ENCODE measurements at regions not wholly inside any gene's neighbourhood (a gene's known extent, or its start where the extent isn't known, plus 50 kb on each side); places are given as distances from the start of the nearest gene placed in this dataset.

GRCh38 chr7:157086508-157087187 is 52.1 kb upstream of the UBE3C start (continued):
- TF ChIP-seq YY1 (IDR thresholded peaks at IDR 0.05; ENCODE audit: extremely low read depth, insufficient replicate concordance, low read depth, low read length) = no peak
- no peak for TF ChIP-seq ZNF274 (IDR thresholded peaks at IDR 0.05; ENCODE audit: low read depth, low read length)
- TF ChIP-seq, protein P1, sequence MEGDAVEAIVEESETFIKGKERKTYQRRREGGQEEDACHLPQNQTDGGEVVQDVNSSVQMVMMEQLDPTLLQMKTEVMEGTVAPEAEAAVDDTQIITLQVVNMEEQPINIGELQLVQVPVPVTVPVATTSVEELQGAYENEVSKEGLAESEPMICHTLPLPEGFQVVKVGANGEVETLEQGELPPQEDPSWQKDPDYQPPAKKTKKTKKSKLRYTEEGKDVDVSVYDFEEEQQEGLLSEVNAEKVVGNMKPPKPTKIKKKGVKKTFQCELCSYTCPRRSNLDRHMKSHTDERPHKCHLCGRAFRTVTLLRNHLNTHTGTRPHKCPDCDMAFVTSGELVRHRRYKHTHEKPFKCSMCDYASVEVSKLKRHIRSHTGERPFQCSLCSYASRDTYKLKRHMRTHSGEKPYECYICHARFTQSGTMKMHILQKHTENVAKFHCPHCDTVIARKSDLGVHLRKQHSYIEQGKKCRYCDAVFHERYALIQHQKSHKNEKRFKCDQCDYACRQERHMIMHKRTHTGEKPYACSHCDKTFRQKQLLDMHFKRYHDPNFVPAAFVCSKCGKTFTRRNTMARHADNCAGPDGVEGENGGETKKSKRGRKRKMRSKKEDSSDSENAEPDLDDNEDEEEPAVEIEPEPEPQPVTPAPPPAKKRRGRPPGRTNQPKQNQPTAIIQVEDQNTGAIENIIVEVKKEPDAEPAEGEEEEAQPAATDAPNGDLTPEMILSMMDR (IDR thresholded peaks at IDR 0.05 in 2 of 3, conservative IDR thresholded peaks at IDR 0.05 in 1 of 3; ENCODE audit: borderline replicate concordance in 1 of 3, insufficient read depth in 1 of 3, low read depth in 2 of 3, low read length in 2 of 3) = no peak
- no peak for TF ChIP-seq EGR1 (IDR thresholded peaks at IDR 0.05; ENCODE audit: low read depth)
- TF ChIP-seq, protein P2, sequence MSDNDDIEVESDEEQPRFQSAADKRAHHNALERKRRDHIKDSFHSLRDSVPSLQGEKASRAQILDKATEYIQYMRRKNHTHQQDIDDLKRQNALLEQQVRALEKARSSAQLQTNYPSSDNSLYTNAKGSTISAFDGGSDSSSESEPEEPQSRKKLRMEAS (IDR thresholded peaks at IDR 0.05) = no peak

DNA sequence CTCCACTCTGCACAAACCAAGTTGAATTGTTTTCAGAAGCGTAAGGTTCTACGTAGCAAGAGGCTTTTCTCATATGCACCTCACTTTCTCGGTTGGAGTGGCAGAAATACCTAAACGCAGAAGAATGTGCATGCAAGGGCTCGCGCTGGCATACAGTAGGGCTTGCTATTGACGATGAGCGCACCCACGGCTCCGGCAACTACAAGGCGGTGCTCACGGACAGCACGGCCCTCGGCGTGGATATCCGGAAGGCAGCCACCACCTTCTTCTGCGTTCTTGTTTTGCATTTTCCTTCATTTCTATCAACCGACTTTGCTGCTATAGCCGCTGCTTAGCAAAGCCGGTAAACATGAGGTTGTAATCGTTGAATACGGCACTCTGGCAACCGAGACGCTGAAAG is 51.1 kb upstream of the UBE3C start:
- Histone ChIP-seq H4K20me1 (ENCODE audit: insufficient read depth) (no peaks in the 10 kb centered on the region), H3K9ac (ENCODE audit: low read length) (no peak overlapping the region), H3K4me3 (replicated peaks in 1 of 2; ENCODE audit: low read depth in 1 of 2, low read length in 2 of 2) (no peak overlapping the region), H3K27ac (ENCODE audit: low read depth, low read length) (no peak overlapping the region), H3K4me1 (ENCODE audit: control insufficient read depth in 1 of 2, insufficient read depth in 2 of 2, low read length in 2 of 2) (no peaks in the 10 kb centered on the region), H2AFZ (ENCODE audit: low read depth, low read length, poor library complexity, severe bottlenecking) (no peak overlapping the region), H3K27me3 (ENCODE audit: insufficient read depth, low read length) (0 out of 2 replicates have a peak, but pooled peaks cover 4% of the 10 kb centered on the region), H3K79me2 (ENCODE audit: insufficient read depth, low read length) (no peaks in the 10 kb centered on the region), H3K9me2 (ENCODE audit: insufficient read depth) (no peaks in the 10 kb centered on the region), H3K36me3 (ENCODE audit: control insufficient read depth in 1 of 2, insufficient read depth in 2 of 2, low read length in 2 of 2) (no peaks in the 10 kb centered on the region), H3K9me3 (ENCODE audit: control insufficient read depth in 1 of 2, insufficient read depth in 1 of 2, low read depth in 1 of 2, low read length in 2 of 2) (no peaks in the 10 kb centered on the region), H3K4me2 (ENCODE audit: low read length) (no peak overlapping the region)
- DNase-seq (ENCODE audit: low read depth, low spot score) (no peak), ATAC-seq (no peak)
- ChIA-PET CTCF (no interaction called here), POLR2A (no interaction called here), RAD21 (ENCODE audit: low non-redundant PET in 1 of 2, low total read pairs in 2 of 2, uncharacterized antibody in 2 of 2, unreplicated experiment in 2 of 2) (no interaction called here)
- BruUV-seq (replicated peaks) = no TSS peak
- intact Hi-C loops (cut with micrococcal nuclease) = no loop called here
- TF ChIP-seq ZBTB33 (IDR thresholded peaks at IDR 0.05; ENCODE audit: extremely low read depth, insufficient replicate concordance, low read length) (no peak), POLR2AphosphoS5 (IDR thresholded peaks at IDR 0.05; ENCODE audit: low read depth, low read length) (no peak), EGR1 (IDR thresholded peaks at IDR 0.05; ENCODE audit: low read depth) (no peak), SP1 (IDR thresholded peaks at IDR 0.05; ENCODE audit: low read depth) (no peak), FOSL1 (IDR thresholded peaks at IDR 0.05; ENCODE audit: low read depth) (no peak), EZH2phosphoT487 (IDR thresholded peaks at IDR 0.05; ENCODE audit: borderline replicate concordance) (no peak), ZFX (IDR thresholded peaks at IDR 0.05) (no peak)
- TF ChIP-seq, protein P3, sequence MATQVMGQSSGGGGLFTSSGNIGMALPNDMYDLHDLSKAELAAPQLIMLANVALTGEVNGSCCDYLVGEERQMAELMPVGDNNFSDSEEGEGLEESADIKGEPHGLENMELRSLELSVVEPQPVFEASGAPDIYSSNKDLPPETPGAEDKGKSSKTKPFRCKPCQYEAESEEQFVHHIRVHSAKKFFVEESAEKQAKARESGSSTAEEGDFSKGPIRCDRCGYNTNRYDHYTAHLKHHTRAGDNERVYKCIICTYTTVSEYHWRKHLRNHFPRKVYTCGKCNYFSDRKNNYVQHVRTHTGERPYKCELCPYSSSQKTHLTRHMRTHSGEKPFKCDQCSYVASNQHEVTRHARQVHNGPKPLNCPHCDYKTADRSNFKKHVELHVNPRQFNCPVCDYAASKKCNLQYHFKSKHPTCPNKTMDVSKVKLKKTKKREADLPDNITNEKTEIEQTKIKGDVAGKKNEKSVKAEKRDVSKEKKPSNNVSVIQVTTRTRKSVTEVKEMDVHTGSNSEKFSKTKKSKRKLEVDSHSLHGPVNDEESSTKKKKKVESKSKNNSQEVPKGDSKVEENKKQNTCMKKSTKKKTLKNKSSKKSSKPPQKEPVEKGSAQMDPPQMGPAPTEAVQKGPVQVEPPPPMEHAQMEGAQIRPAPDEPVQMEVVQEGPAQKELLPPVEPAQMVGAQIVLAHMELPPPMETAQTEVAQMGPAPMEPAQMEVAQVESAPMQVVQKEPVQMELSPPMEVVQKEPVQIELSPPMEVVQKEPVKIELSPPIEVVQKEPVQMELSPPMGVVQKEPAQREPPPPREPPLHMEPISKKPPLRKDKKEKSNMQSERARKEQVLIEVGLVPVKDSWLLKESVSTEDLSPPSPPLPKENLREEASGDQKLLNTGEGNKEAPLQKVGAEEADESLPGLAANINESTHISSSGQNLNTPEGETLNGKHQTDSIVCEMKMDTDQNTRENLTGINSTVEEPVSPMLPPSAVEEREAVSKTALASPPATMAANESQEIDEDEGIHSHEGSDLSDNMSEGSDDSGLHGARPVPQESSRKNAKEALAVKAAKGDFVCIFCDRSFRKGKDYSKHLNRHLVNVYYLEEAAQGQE (IDR thresholded peaks at IDR 0.05; ENCODE audit: low read depth) = no peak
- TF ChIP-seq, protein P2 (IDR thresholded peaks at IDR 0.05) = no peak
- TF ChIP-seq, protein P1 (IDR thresholded peaks at IDR 0.05 in 2 of 3, conservative IDR thresholded peaks at IDR 0.05 in 1 of 3; ENCODE audit: borderline replicate concordance in 1 of 3, insufficient read depth in 1 of 3, low read depth in 2 of 3, low read length in 2 of 3) = no peak

All from HCT116 (cell line).